Activated T-cell treated with anti-CD3 and anti-CD28 coated beads, Interleukin-2, amount 50 U/mL, for 24 hours (primary cell): ENCODE measurements at regions not wholly inside any gene's neighbourhood (a gene's known extent, or its start where the extent isn't known, plus 50 kb on each side); places are given as distances from the start of the nearest gene placed in this dataset.
"Not testable (repeated sequence)": the region's sequence is repeated elsewhere in the genome, so short reads cannot be mapped to it uniquely, and the experiment has no call there.

Source experiments
- DNase-seq: peaks from one replicate; pipeline ENCODE4 v3.0.0-alpha.2; 2020
- H3K27ac Mint-ChIP-seq: 2 replicates; pipeline ENCODE4 v1.8.0; 2020; ENCODE audit warnings: mild to moderate bottlenecking, mixed read lengths
- H3K27me3 Mint-ChIP-seq: 2 replicates; pipeline ENCODE4 v1.8.0; 2020; ENCODE audit warnings: mixed read lengths
- H3K36me3 Mint-ChIP-seq: 2 replicates; pipeline ENCODE4 v1.8.0; 2020; ENCODE audit warnings: low read depth, mixed read lengths
- H3K4me1 Mint-ChIP-seq: 2 replicates; pipeline ENCODE4 v1.8.0; 2020; ENCODE audit warnings: low read depth, mixed read lengths
- H3K4me3 Mint-ChIP-seq: 2 replicates; pipeline ENCODE4 v1.8.0; 2020; ENCODE audit warnings: mild to moderate bottlenecking, moderate library complexity, mixed read lengths
- H3K9me3 Mint-ChIP-seq: 2 replicates; pipeline ENCODE4 v1.8.0; 2020; ENCODE audit warnings: mixed read lengths

GRCh38 chr6:93183531-93183972 lies 235.8 kb downstream of the EPHA7 start:
- no peaks in the 10 kb centered on the region for H3K36me3 Mint-ChIP-seq
- H3K4me3 Mint-ChIP-seq, result no peak overlapping the region
- no peak for DNase-seq
- H3K27ac Mint-ChIP-seq, result no peak overlapping the region
- H3K27me3 Mint-ChIP-seq, result no peaks in the 10 kb centered on the region
- H3K4me1 Mint-ChIP-seq, result no peaks in the 10 kb centered on the region
- peaks cover 3% of the 10 kb centered on the region for H3K9me3 Mint-ChIP-seq

- no peaks in the 10 kb centered on the region for H3K36me3 Mint-ChIP-seq
- no peak for DNase-seq
- no peak overlapping the region for H3K4me3 Mint-ChIP-seq
- H3K4me1 Mint-ChIP-seq, result no peaks in the 10 kb centered on the region
- peaks cover 3% of the 10 kb centered on the region for H3K9me3 Mint-ChIP-seq
- no peaks in the 10 kb centered on the region for H3K27me3 Mint-ChIP-seq
- no peak overlapping the region for H3K27ac Mint-ChIP-seq
Observed at GRCh38 chr6:93182938-93183479, 236.3 kb downstream of the EPHA7 start.

DNA sequence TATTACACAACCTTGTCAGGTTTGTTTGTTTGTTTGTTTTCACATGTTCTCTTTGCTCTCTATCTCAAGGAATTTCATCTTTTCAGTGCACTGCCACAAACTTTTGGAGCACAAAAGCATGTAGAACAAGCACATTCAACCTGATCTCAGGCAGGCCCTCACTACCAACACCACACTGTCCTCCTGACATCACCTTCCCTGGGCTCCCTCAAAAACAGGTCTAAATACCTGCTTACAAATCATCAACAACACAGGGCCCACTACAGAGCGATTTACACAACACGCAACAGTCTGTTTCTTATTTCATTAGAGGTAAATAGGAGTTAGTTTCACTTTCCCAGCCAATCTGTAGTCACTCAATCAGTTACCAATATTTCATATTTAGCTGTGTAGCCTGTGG lies 241.4 kb downstream of the EPHA7 start:
- no peak for DNase-seq
- Mint-ChIP-seq H3K4me3 (no peak overlapping the region), H3K4me1 (no peaks in the 10 kb centered on the region), H3K27ac (no peak overlapping the region), H3K27me3 (no peaks in the 10 kb centered on the region), H3K9me3 (peaks cover 7% of the 10 kb centered on the region), H3K36me3 (no peaks in the 10 kb centered on the region)

DNA sequence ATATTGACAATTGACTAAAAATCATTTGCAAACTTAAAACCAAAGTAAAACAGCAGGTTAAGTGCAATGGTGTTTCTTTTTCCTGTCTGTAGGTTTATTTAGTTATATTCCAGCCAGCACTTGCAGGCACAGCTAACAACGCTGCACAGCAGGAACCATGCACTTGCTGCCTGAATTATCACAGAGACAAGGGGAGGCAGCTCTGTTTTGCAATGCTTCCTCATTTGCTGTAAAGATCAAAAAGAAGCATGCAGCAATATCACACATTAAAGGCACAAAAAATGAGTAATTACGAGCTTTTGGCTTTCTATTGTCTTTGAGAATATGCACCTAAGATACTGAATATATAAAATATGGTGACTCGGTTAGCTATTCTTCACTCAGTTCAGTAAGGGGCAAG lies 241.9 kb downstream of the EPHA7 start:
- Mint-ChIP-seq H3K4me3 (no peak overlapping the region), H3K36me3 (no peaks in the 10 kb centered on the region), H3K27ac (no peak overlapping the region), H3K9me3 (peaks cover 7% of the 10 kb centered on the region), H3K27me3 (no peaks in the 10 kb centered on the region), H3K4me1 (no peaks in the 10 kb centered on the region)
- DNase-seq, result no peak

DNA sequence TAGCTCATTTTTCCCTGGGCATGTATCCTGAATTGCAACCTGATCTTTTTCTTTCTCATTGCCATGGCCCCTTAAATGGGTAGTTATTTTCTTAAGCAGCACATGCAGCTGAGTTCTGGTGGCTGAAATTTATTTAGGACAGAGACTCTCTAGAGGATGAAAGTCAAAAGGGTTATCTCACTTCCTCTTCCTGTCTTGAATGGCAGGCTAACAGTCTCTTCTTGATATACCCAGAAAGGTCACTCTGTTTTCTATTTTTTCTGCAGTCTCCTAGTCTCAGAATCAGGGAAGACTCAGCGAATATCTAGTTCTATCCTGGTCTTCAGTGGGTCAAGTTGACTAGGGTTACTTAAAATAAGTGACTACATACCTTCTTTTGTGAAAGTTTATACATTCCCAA lies 243.3 kb downstream of the EPHA7 start:
- Mint-ChIP-seq H3K36me3 (no peaks in the 10 kb centered on the region), H3K27ac (no peak overlapping the region), H3K9me3 (peaks cover 12% of the 10 kb centered on the region), H3K4me1 (no peaks in the 10 kb centered on the region), H3K27me3 (no peaks in the 10 kb centered on the region), H3K4me3 (no peak overlapping the region)
- no peak for DNase-seq

GRCh38 chr6:93173573-93173972 lies 245.8 kb downstream of the EPHA7 start:
- not testable (repeated sequence) for H3K27ac Mint-ChIP-seq, H3K27me3 Mint-ChIP-seq, H3K36me3 Mint-ChIP-seq, DNase-seq, H3K4me1 Mint-ChIP-seq, H3K4me3 Mint-ChIP-seq
- peaks cover 12% of the 10 kb centered on the region for H3K9me3 Mint-ChIP-seq

- H3K4me1 Mint-ChIP-seq, result no peaks in the 10 kb centered on the region
- H3K36me3 Mint-ChIP-seq, result no peaks in the 10 kb centered on the region
- no peak overlapping the region for H3K27ac Mint-ChIP-seq
- no peaks in the 10 kb centered on the region for H3K27me3 Mint-ChIP-seq
- no peak for DNase-seq
- no peaks in the 10 kb centered on the region for H3K9me3 Mint-ChIP-seq
- no peak overlapping the region for H3K4me3 Mint-ChIP-seq
Observed at GRCh38 chr6:93165850-93166430, 253.4 kb downstream of the EPHA7 start.

DNA sequence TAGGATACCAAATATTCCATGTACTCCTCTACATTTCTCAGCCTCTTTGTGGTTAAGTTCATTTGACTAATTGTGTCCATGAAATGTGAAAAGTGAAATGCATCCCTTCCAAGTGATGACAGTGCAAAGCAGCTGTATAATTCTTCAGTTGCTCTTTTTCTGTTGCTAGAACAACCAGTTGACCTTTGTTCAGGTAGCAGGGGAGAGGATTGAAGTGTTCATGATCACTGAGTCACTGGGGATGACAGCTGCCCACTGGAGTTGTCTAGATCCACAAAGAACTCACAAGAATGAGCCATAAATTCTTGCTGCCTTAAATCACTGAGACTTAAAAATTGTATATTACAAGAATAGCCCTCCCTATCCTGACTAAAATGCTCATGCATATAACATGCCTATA lies 254.6 kb downstream of the EPHA7 start:
- Mint-ChIP-seq H3K36me3 (no peaks in the 10 kb centered on the region), H3K4me3 (no peak overlapping the region)

DNA sequence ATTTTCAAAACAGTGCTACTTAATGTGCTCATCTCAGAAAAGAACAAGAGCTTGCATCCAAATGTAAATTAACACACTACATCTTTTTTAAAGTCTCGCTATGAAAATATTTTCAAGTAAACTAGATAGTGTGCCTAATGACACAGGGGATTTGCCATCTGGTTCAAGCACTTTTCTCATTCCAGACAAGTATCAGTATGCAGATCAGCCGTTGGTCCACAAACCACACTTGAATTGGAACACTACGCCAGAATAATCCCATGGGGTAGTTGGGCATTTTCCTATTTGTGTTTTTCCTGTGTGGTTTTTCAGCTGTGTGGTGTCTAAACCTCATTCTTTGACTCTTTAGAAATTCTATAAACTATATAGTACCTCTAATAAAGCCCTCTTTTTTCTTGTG lies 256.2 kb downstream of the EPHA7 start:
- no peaks in the 10 kb centered on the region for H3K4me1 Mint-ChIP-seq
- H3K36me3 Mint-ChIP-seq, result no peaks in the 10 kb centered on the region
- no peak overlapping the region for H3K4me3 Mint-ChIP-seq
- no peak for DNase-seq
- H3K9me3 Mint-ChIP-seq, result peaks cover 5% of the 10 kb centered on the region
- H3K27ac Mint-ChIP-seq, result no peak overlapping the region
- H3K27me3 Mint-ChIP-seq, result no peaks in the 10 kb centered on the region

More for the DNA sequence above, 254.6 kb downstream of the EPHA7 start:
- Mint-ChIP-seq H3K27me3 (no peaks in the 10 kb centered on the region), H3K4me1 (no peaks in the 10 kb centered on the region), H3K9me3 (peaks cover 2% of the 10 kb centered on the region), H3K27ac (no peak overlapping the region)
- DNase-seq, result no peak

- DNase-seq, result no peak
- H3K9me3 Mint-ChIP-seq, result peaks cover 9% of the 10 kb centered on the region
Observed at GRCh38 chr6:93139408-93140081, 279.8 kb downstream of the EPHA7 start.

GRCh38 chr6:93136111-93136510 lies 283.2 kb downstream of the EPHA7 start:
- H3K4me3 Mint-ChIP-seq, result no peak overlapping the region
- no peak overlapping the region for H3K27ac Mint-ChIP-seq
- H3K36me3 Mint-ChIP-seq, result no peaks in the 10 kb centered on the region
- no peaks in the 10 kb centered on the region for H3K4me1 Mint-ChIP-seq
- H3K27me3 Mint-ChIP-seq, result no peaks in the 10 kb centered on the region
- no peak for DNase-seq
- peaks cover 10% of the 10 kb centered on the region for H3K9me3 Mint-ChIP-seq

More at GRCh38 chr6:93139408-93140081, 279.8 kb downstream of the EPHA7 start:
- H3K27me3 Mint-ChIP-seq, result no peaks in the 10 kb centered on the region
- H3K36me3 Mint-ChIP-seq, result no peaks in the 10 kb centered on the region
- no peak overlapping the region for H3K27ac Mint-ChIP-seq
- H3K4me3 Mint-ChIP-seq, result no peak overlapping the region
- no peaks in the 10 kb centered on the region for H3K4me1 Mint-ChIP-seq

GRCh38 chr6:93124006-93124632 lies 295.2 kb downstream of the EPHA7 start:
- no peak for DNase-seq
- H3K4me3 Mint-ChIP-seq, result no peak overlapping the region
- H3K9me3 Mint-ChIP-seq, result peaks cover 14% of the 10 kb centered on the region
- no peaks in the 10 kb centered on the region for H3K27me3 Mint-ChIP-seq
- H3K27ac Mint-ChIP-seq, result no peak overlapping the region
- no peaks in the 10 kb centered on the region for H3K36me3 Mint-ChIP-seq
- no peaks in the 10 kb centered on the region for H3K4me1 Mint-ChIP-seq

DNA sequence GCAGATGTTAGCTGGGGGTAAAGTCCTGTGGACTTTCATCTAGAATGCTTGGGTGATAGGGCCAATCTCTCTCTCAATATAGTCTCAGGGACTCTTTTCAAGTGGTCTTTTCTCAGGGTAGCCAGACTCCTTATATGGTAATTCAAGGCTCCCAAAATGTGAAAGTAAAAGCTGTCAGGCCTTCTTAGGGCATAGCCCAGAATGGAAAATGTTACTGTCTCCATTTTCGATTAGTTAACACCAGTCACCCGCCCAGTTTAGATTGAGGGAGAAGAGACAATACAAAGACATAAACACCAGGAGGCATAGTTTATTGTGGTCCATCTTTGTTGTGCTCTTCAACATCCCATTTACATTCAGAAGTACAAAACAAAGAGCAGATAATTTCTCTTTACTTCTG lies 295.8 kb downstream of the EPHA7 start:
- H3K4me1 Mint-ChIP-seq, result no peaks in the 10 kb centered on the region
- no peak overlapping the region for H3K4me3 Mint-ChIP-seq
- DNase-seq, result no peak
- H3K27me3 Mint-ChIP-seq, result no peaks in the 10 kb centered on the region
- no peaks in the 10 kb centered on the region for H3K36me3 Mint-ChIP-seq
- no peak overlapping the region for H3K27ac Mint-ChIP-seq
- peaks cover 14% of the 10 kb centered on the region for H3K9me3 Mint-ChIP-seq

DNA sequence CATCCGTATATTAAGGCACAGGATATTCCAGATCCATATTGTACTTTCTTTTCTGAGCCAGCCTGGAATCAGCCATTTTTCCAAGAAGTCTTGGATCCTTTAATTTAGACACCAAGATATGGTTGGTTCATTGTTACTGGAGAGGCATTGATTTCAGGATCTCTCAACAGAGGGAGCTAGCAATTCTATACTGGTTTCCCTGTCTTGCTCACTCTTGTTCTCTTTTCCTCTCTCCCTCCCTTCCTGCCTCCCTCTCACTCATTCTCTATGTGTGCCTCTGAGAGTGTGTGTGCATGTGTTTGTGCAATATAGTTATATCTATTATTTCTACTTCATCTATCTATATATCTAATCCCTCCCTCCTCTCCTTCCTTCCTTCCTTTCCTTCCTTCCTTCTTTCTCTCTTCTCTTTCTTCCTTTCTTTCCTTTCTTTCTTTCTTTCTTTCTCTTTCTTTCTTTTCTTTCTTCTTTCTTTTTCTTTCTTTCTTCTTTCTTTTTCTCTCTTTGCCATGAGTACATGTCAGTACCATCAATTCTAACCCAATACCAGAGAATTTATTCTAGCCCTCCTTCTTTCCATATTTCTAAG lies 299.1 kb downstream of the EPHA7 start:
- H3K4me1 Mint-ChIP-seq, result no peaks in the 10 kb centered on the region
- DNase-seq, result no peak
- peaks cover 3% of the 10 kb centered on the region for H3K9me3 Mint-ChIP-seq
- no peaks in the 10 kb centered on the region for H3K36me3 Mint-ChIP-seq
- H3K27me3 Mint-ChIP-seq, result no peaks in the 10 kb centered on the region
- H3K4me3 Mint-ChIP-seq, result no peak overlapping the region
- H3K27ac Mint-ChIP-seq, result no peak overlapping the region

DNA sequence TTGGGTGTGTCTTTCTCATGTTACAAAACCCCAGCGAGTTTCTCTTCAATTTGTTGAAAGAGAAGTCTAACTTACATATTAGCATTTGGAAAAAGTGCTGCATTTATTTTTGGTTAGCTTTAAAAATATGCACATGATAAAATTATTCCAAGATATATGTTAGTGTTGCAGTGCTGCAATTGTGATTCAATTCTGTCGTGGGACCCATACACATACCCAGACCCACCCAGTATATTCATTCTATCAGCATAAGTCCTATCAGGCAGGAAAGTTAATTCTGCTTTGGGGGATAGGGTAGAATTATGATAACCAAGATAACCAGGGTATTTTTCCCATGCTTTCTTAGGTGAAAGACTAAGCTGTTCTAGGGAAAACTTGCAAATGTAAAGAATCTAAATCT lies 313.5 kb downstream of the EPHA7 start:
- Mint-ChIP-seq H3K4me3 (no peak overlapping the region), H3K36me3 (no peaks in the 10 kb centered on the region), H3K27me3 (no peaks in the 10 kb centered on the region), H3K4me1 (no peaks in the 10 kb centered on the region), H3K9me3 (no peaks in the 10 kb centered on the region), H3K27ac (no peak overlapping the region)
- DNase-seq, result no peak
